Endothelial cell (in vitro differentiated cells): ENCODE measurements at regions not wholly inside any gene's neighbourhood (a gene's known extent, or its start where the extent isn't known, plus 50 kb on each side); places are given as distances from the start of the nearest gene placed in this dataset.
"Not testable (repeated sequence)": the region's sequence is repeated elsewhere in the genome, so short reads cannot be mapped to it uniquely, and the experiment has no call there.

Experiments
- DNase-seq: peaks from one replicate; pipeline ENCODE4 v3.0.0; 2021; ENCODE audit warnings: low spot score
- H3K27ac Mint-ChIP-seq: one replicate; pipeline ENCODE4 v1.8.0; 2021; ENCODE audit warnings: mixed read lengths, inconsistent platforms; ENCODE audit not compliant: unreplicated experiment
- H3K27me3 Mint-ChIP-seq: one replicate; pipeline ENCODE4 v1.8.0; 2021; ENCODE audit warnings: mild to moderate bottlenecking, moderate library complexity, mixed read lengths, inconsistent platforms; ENCODE audit not compliant: unreplicated experiment
- H3K36me3 Mint-ChIP-seq: one replicate; pipeline ENCODE4 v1.8.0; 2021; ENCODE audit warnings: mild to moderate bottlenecking, low read depth, mixed read lengths, inconsistent platforms; ENCODE audit not compliant: unreplicated experiment
- H3K4me1 Mint-ChIP-seq: one replicate; pipeline ENCODE4 v1.8.0; 2021; ENCODE audit warnings: mild to moderate bottlenecking, mixed read lengths, inconsistent platforms; ENCODE audit not compliant: unreplicated experiment
- H3K4me3 Mint-ChIP-seq: one replicate; pipeline ENCODE4 v1.8.0; 2021; ENCODE audit warnings: mild to moderate bottlenecking, mixed read lengths, inconsistent platforms; ENCODE audit not compliant: unreplicated experiment
- H3K9me3 Mint-ChIP-seq: one replicate; pipeline ENCODE4 v1.8.0; 2021; ENCODE audit warnings: mixed read lengths, inconsistent platforms; ENCODE audit not compliant: unreplicated experiment
- CTCF ChIP-seq: fragments of 200-600 bp; sonication (generic); IDR thresholded peaks from one replicate; pipeline ENCODE4 v1.5.0; 2021; ENCODE audit warnings: antibody characterized with exemption; ENCODE audit not compliant: unreplicated experiment

- no peaks in the 10 kb centered on the region for H3K27me3 Mint-ChIP-seq
- H3K4me3 Mint-ChIP-seq = no peak overlapping the region
- no peaks in the 10 kb centered on the region for H3K9me3 Mint-ChIP-seq
- H3K36me3 Mint-ChIP-seq = no peaks in the 10 kb centered on the region
- H3K4me1 Mint-ChIP-seq = peaks cover 3% of the 10 kb centered on the region
- no peak overlapping the region for H3K27ac Mint-ChIP-seq
- TF ChIP-seq CTCF = no peak
- no peak for DNase-seq
Observed at GRCh38 chr2:48081317-48081628, 175.0 kb upstream of the FBXO11 start.

DNA sequence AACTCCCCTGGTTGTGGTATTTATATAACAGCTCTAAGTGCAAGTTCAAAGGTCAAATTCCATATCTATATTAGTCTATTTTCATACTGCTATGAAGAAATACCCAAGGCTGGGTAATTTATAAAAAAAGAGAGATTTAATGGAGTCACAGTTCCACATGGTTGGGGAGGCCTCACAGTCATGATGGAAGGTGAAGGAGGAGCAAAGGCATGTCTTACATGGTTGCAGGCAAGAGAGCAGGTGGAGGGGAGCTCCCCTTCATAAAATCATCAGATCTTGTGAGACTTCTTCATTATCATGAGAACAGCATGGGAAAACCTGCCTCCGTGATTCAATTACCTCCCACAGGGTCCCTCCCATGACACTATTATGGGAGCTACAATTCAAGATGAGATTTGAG, 179.6 kb upstream of the FBXO11 start:
- no peaks in the 10 kb centered on the region for H3K4me1 Mint-ChIP-seq
- TF ChIP-seq CTCF = no peak
- H3K27ac Mint-ChIP-seq = no peak overlapping the region
- no peak overlapping the region for H3K4me3 Mint-ChIP-seq
- DNase-seq = no peak
- H3K27me3 Mint-ChIP-seq = peaks cover 2% of the 10 kb centered on the region
- no peaks in the 10 kb centered on the region for H3K9me3 Mint-ChIP-seq
- H3K36me3 Mint-ChIP-seq = peaks cover 6% of the 10 kb centered on the region

GRCh38 chr2:48088994-48089393, 182.7 kb upstream of the FBXO11 start:
- Mint-ChIP-seq H3K27ac (no peak overlapping the region), H3K4me1 (peaks cover 4% of the 10 kb centered on the region), H3K36me3 (peaks cover 15% of the 10 kb centered on the region), H3K4me3 (no peak overlapping the region), H3K27me3 (peaks cover 2% of the 10 kb centered on the region), H3K9me3 (peaks cover 4% of the 10 kb centered on the region)
- no peak for TF ChIP-seq CTCF
- no peak for DNase-seq

- Mint-ChIP-seq H3K9me3 (peaks cover 4% of the 10 kb centered on the region), H3K27me3 (peaks cover 6% of the 10 kb centered on the region), H3K4me1 (peaks cover 9% of the 10 kb centered on the region), H3K27ac (no peak overlapping the region), H3K36me3 (peaks cover 15% of the 10 kb centered on the region), H3K4me3 (no peak overlapping the region)
- no peak for TF ChIP-seq CTCF
- no peak for DNase-seq
Observed at GRCh38 chr2:48089644-48090043, 183.3 kb upstream of the FBXO11 start.

DNA sequence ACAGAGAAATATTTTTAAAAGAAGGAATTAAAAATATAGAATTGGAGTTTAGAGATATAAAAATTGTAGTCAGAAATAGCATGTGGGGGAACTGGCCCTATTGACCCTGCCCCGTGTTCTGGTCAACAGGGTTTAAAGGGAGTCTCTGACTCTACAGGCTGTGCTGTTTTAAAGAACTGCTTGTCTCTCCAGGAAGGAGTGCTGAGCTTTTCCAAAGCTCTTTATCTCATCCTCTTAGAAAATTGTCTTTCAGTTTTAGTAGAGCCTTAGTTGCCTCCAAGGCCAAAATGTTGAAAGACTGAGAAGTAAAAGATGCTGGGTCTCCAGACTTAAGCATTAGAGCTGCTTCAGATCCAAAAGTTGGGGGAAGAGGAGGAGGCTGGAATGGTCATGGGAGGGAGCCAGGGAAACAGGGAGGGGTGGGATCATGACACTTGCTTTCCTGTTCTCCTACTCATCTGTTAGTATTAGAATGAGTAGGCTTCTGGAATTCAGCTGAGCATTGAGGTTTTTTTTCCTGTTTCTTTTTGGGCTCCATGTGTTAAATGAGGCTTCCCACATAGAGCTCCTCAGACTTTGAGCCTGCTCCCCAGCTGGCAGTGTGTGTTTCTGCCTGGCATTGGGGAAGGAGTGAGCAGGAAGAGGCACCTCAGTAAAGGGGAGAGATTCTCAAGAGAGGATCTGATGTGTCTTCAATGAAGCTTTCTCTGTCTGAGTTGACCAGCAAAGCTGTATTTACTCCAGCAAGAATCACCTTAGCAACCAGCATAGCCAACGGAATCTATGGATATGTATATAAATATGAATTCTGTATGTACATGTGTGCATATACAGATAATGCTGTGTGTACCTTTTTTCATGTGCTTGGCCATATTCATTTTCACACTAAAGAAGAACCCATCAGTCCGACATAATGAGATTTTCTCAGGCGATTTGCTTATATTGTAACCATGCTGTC, 186.8 kb upstream of the FBXO11 start:
- Mint-ChIP-seq H3K4me1 (peaks cover 12% of the 10 kb centered on the region), H3K27ac (no peak overlapping the region), H3K4me3 (no peak overlapping the region), H3K36me3 (peaks cover 15% of the 10 kb centered on the region), H3K27me3 (peaks cover 8% of the 10 kb centered on the region), H3K9me3 (peaks cover 4% of the 10 kb centered on the region)
- DNase-seq = no peak
- no peak for TF ChIP-seq CTCF

GRCh38 chr2:48096765-48097164, 190.5 kb upstream of the FBXO11 start:
- not testable (repeated sequence) for H3K27ac Mint-ChIP-seq, H3K9me3 Mint-ChIP-seq, H3K36me3 Mint-ChIP-seq, DNase-seq, H3K27me3 Mint-ChIP-seq, H3K4me3 Mint-ChIP-seq
- peaks cover 12% of the 10 kb centered on the region for H3K4me1 Mint-ChIP-seq
